GM13977 (cell line): ENCODE measurements at regions not wholly inside any gene's neighbourhood (a gene's known extent, or its start where the extent isn't known, plus 50 kb on each side); places are given as distances from the start of the nearest gene placed in this dataset.
A peak's percentile ranks its signal among the peaks of the same experiment; 100 is the strongest.
"Not testable (repeated sequence)": the region's sequence is repeated elsewhere in the genome, so short reads cannot be mapped to it uniquely, and the experiment has no call there.

Experiments
- DNase-seq: peaks from one replicate; pipeline ENCODE4 v3.0.0; 2012; ENCODE audit warnings: low spot score
- in situ Hi-C: fragments of 300-500 bp; cut with MboI; formaldehyde crosslinking; loops from one replicate; pipeline ENCODE4 v1.12.0; 2022; ENCODE audit warnings: low sequenced_read_pairs, low pct_unique_long_range_greater_than_20kb, mixed read lengths, inconsistent platforms; ENCODE audit not compliant: unreplicated experiment
- TF ChIP-seq, protein P1 (sequence below): IDR thresholded peaks from 2 replicates; pipeline ENCODE4 v1.5.1; 2012; ENCODE audit warnings: mild to moderate bottlenecking, control low read depth; ENCODE audit not compliant: insufficient read depth; ENCODE audit errors: extremely low read depth, missing control alignments

DNA sequence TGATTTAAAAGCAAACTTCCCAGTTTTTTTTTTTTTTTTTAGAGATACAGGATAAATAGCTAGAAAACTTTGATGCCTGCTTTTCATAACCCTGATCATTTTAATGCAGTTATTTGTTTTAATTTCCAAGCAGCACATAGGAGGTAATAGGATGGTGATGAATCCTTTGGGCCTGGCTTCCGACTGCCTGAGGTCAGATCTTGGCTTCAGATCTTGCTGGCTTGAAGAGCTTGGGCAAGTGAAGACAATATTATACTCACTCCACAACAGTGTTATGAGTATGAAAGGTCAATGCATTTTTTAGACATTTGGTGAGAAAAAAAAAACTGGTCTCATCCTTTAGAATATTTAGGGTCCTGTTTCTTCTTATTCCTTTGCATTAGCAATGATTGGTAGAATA, 124.8 kb upstream of the PRKCQ start:
- TF ChIP-seq, protein P1, sequence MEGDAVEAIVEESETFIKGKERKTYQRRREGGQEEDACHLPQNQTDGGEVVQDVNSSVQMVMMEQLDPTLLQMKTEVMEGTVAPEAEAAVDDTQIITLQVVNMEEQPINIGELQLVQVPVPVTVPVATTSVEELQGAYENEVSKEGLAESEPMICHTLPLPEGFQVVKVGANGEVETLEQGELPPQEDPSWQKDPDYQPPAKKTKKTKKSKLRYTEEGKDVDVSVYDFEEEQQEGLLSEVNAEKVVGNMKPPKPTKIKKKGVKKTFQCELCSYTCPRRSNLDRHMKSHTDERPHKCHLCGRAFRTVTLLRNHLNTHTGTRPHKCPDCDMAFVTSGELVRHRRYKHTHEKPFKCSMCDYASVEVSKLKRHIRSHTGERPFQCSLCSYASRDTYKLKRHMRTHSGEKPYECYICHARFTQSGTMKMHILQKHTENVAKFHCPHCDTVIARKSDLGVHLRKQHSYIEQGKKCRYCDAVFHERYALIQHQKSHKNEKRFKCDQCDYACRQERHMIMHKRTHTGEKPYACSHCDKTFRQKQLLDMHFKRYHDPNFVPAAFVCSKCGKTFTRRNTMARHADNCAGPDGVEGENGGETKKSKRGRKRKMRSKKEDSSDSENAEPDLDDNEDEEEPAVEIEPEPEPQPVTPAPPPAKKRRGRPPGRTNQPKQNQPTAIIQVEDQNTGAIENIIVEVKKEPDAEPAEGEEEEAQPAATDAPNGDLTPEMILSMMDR, result no peak
- in situ Hi-C loops, result no loop called here
- no peak for DNase-seq

DNA sequence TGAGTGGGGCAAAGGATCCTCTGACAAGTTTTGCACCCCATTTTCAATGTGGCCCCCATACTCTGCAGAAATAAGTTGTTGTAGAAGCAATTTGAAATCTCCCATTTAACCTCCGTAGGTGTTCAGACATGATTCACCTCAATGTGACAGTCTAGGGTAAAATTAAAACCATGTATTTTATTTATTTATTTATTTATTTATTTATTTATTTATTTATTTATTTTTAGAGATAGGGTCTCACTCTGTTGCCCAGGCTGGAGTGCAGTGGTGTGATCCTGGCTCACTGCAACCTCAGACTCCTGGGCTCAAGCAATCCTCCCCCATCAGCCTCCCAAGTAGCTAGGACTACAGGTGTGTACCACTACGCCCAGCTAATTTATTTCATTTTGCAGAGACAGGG, 122.8 kb upstream of the PRKCQ start:
- DNase-seq, in situ Hi-C loops: not testable (repeated sequence)

DNA sequence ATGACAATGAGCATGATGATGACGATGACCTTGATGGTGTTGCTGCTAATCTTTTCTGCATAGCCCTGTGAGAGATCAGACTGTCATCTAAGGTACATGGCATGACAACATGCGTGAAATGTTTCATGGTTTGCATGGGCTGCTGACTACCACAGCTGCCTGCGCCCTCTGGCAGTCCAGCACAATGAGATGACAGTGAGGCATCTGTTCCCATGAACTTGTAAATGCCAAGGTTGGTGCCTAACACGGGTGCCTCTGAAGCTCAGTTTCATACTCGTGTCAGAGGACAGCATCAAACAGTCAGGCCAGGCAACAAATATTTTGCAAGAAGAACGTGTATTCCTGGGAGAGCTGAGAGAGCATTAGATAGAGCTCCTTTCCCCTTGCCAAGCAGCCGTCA, 122.0 kb upstream of the PRKCQ start:
- in situ Hi-C loops, result no loop called here
- TF ChIP-seq, protein P1, result no peak
- DNase-seq, result no peak

DNA sequence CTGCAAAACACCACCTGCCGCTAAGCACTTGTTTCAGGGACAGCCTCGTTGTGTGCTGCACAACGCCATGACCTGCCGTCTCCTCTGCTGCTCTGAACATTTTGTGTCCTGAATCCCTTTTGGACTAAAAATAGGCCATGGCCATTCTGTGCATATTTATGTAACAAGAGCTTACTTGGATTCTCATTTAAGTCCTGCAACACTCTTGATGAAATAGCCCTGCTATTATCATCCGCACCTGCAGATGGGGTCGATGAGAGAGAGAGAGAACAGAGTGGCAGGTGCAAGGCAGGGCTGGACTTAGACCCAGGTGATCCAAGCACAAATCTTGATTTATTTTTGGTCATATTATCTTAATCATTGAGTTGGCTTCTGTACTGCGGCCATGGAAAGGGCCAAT, 121.2 kb upstream of the PRKCQ start:
- DNase-seq, result no peak
- TF ChIP-seq, protein P1, result peak; percentile 21
- in situ Hi-C loops, result no loop called here

DNA sequence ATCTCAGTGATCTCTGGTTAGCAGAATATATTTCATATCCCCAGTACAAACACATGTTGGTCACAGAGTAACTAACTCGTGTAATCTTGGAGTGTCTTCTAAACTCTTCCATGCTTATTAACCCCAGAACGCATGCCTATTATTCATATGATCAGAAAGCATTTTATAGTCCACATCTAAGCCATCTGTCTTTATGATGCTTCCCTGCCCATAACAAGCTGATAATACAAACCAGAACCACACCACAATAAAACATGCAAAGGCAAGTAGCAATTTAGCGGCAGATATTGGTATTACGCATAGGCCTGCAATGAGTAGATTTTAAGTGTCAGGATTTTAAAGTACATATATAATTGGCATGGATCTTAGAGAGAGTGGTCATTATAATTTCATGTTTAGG, 120.0 kb upstream of the PRKCQ start:
- in situ Hi-C loops, result no loop called here
- TF ChIP-seq, protein P1, result no peak
- DNase-seq, result no peak

DNA sequence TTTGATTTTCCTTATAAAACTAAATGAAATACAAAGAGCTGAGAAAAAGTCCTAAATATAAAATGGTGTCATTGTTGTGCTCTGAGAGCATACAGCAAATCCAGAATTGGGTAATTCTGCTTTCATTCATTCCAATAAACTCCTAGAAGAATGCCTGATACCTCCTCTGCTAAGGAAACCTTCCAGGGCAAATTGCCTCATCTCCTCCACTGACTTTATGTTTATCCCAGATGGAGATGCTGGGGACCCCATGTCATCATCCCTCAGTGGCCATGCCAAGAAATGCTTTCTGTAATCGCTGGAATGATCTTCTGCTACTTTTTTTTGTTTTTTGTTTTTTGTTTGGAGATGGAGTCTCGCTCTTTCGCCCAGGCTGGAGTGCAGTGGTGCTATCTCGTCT, 119.3 kb upstream of the PRKCQ start:
- no peak for DNase-seq
- in situ Hi-C loops, result no loop called here

DNA sequence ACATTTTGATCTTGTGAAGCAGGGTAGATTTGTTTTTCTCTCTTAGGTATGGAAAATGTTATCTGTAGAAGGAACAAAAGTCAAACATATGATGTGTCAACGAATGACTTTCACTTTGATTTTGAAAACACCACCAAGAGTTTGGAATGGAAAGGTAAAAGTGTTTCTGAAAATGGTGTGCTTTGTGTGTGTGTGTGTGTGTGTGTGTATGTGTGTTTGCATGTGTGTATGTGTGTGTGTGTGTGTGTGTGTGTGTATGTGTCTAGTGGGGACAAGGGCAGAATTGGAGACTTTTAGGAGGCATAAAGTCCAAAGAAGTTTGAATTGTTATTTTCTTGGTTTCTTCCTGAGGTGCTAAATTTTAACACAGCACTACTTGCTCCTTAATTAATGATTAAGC, 115.4 kb upstream of the PRKCQ start:
- no peak for DNase-seq
- in situ Hi-C loops, result no loop called here
- TF ChIP-seq, protein P1, result no peak

More for the DNA sequence above, 119.3 kb upstream of the PRKCQ start:
- TF ChIP-seq, protein P1, result no peak
